ENCODE measurements at regions not wholly inside any gene's neighbourhood (a gene's known extent, or its start where the extent isn't known, plus 50 kb on each side); places are given as distances from the start of the nearest gene placed in this dataset.

GRCh38 chr6:44701637-44702101 is 314.2 kb downstream of the CDC5L start:
- Histone ChIP-seq H3K9me3 (no peaks in the 10 kb centered on the region), H3K4me3 (ENCODE audit: low read depth, low read length) (no peak overlapping the region), H3K4me1 (no peaks in the 10 kb centered on the region), H3K36me3 (ENCODE audit: control insufficient read depth, insufficient read depth, low read length) (no peaks in the 10 kb centered on the region), H3K27me3 (replicated peaks; ENCODE audit: control insufficient read depth, insufficient read depth, low read length) (no peaks in the 10 kb centered on the region)
- Mint-ChIP-seq H3K4me1 (ENCODE audit: low read depth, unreplicated experiment) (no peaks in the 10 kb centered on the region), H3K9me3 (ENCODE audit: unreplicated experiment) (no peaks in the 10 kb centered on the region), H3K27me3 (ENCODE audit: insufficient read depth, unreplicated experiment) (peaks cover 5% of the 10 kb centered on the region), H3K4me3 (ENCODE audit: unreplicated experiment) (no peak overlapping the region), H3K36me3 (ENCODE audit: insufficient read depth, unreplicated experiment) (no peaks in the 10 kb centered on the region), H3K27ac (ENCODE audit: unreplicated experiment) (no peak overlapping the region)
- DNase-seq, result no peak
- TF ChIP-seq CTCF (IDR thresholded peaks at IDR 0.05; ENCODE audit: insufficient read depth in 1 of 2, low read depth in 1 of 2, low read length in 1 of 2, severe bottlenecking in 1 of 2, unreplicated experiment in 1 of 2), result no peak
- BruUV-seq (replicated peaks), result no TSS peak
- ChIA-PET POLR2A (no interaction called here), CTCF (no interaction called here)
- intact Hi-C loops (cut with micrococcal nuclease; ENCODE audit: unreplicated experiment), result no loop called here

GRCh38 chr6:44702292-44702691 is 314.8 kb downstream of the CDC5L start:
- POLR2A ChIA-PET, result no interaction called here
- Histone ChIP-seq H3K36me3 (ENCODE audit: control insufficient read depth, insufficient read depth, low read length) (no peaks in the 10 kb centered on the region), H3K4me1 (no peaks in the 10 kb centered on the region), H3K4me3 (ENCODE audit: low read depth, low read length) (no peak overlapping the region), H3K27me3 (replicated peaks; ENCODE audit: control insufficient read depth, insufficient read depth, low read length) (no peaks in the 10 kb centered on the region), H3K9me3 (no peaks in the 10 kb centered on the region)
- TF ChIP-seq CTCF (IDR thresholded peaks at IDR 0.05; ENCODE audit: insufficient read depth in 1 of 2, low read depth in 1 of 2, low read length in 1 of 2, severe bottlenecking in 1 of 2, unreplicated experiment in 1 of 2), result no peak
- no peaks in the 10 kb centered on the region for H3K36me3 Mint-ChIP-seq (ENCODE audit: insufficient read depth, unreplicated experiment)
- H3K4me3 Mint-ChIP-seq (ENCODE audit: unreplicated experiment), result no peak overlapping the region
- intact Hi-C loops (cut with micrococcal nuclease; ENCODE audit: unreplicated experiment), result no loop called here
- no peaks in the 10 kb centered on the region for H3K9me3 Mint-ChIP-seq (ENCODE audit: unreplicated experiment)
- no peaks in the 10 kb centered on the region for H3K4me1 Mint-ChIP-seq (ENCODE audit: low read depth, unreplicated experiment)
- no peak for DNase-seq
- BruUV-seq (replicated peaks), result no TSS peak
- CTCF ChIA-PET, result no interaction called here
- H3K27me3 Mint-ChIP-seq (ENCODE audit: insufficient read depth, unreplicated experiment), result peaks cover 5% of the 10 kb centered on the region
- no peak overlapping the region for H3K27ac Mint-ChIP-seq (ENCODE audit: unreplicated experiment)

- Histone ChIP-seq H3K4me1 (no peaks in the 10 kb centered on the region), H3K36me3 (ENCODE audit: control insufficient read depth, insufficient read depth, low read length) (no peaks in the 10 kb centered on the region), H3K27me3 (replicated peaks; ENCODE audit: control insufficient read depth, insufficient read depth, low read length) (no peaks in the 10 kb centered on the region), H3K9me3 (no peaks in the 10 kb centered on the region), H3K4me3 (ENCODE audit: low read depth, low read length) (no peak overlapping the region)
- intact Hi-C loops (cut with micrococcal nuclease; ENCODE audit: unreplicated experiment), result no loop called here
- ChIA-PET CTCF (interaction anchor here (0.5 kb wide), 1 partner anchor 176 kb away, joined by 5 read pairs; no protein-coding TSS in a partner anchor), POLR2A (no interaction called here)
- H3K27ac Mint-ChIP-seq (ENCODE audit: unreplicated experiment), result no peak overlapping the region
- no peak for DNase-seq
- no peak for TF ChIP-seq CTCF (IDR thresholded peaks at IDR 0.05; ENCODE audit: insufficient read depth in 1 of 2, low read depth in 1 of 2, low read length in 1 of 2, severe bottlenecking in 1 of 2, unreplicated experiment in 1 of 2)
- BruUV-seq (replicated peaks), result no TSS peak
- peaks cover 5% of the 10 kb centered on the region for H3K27me3 Mint-ChIP-seq (ENCODE audit: insufficient read depth, unreplicated experiment)
- H3K9me3 Mint-ChIP-seq (ENCODE audit: unreplicated experiment), result no peaks in the 10 kb centered on the region
- no peak overlapping the region for H3K4me3 Mint-ChIP-seq (ENCODE audit: unreplicated experiment)
- no peaks in the 10 kb centered on the region for H3K4me1 Mint-ChIP-seq (ENCODE audit: low read depth, unreplicated experiment)
- no peaks in the 10 kb centered on the region for H3K36me3 Mint-ChIP-seq (ENCODE audit: insufficient read depth, unreplicated experiment)
These were observed 317.0 kb downstream of the CDC5L start for GRCh38 chr6:44704240-44705150.
